Endometrium (tissue), 2 donors: ENCODE measurements at regions not wholly inside any gene's neighbourhood (a gene's known extent, or its start where the extent isn't known, plus 50 kb on each side); places are given as distances from the start of the nearest gene placed in this dataset.
A peak's percentile ranks its signal among the peaks of the same experiment; 100 is the strongest.
"Not testable (repeated sequence)": the region's sequence is repeated elsewhere in the genome, so short reads cannot be mapped to it uniquely, and the experiment has no call there.

Experiments
- FAIRE-seq: peaks from 2 replicates; lab custom pipeline; 2012; peaks lifted over from hg19 to GRCh38; lab: Jason Lieb, UNC
- donor health status: control.
- donor health status: control.

- no peak for FAIRE-seq
These were observed 86.4 kb upstream of the PRSS16 start for GRCh38 chr6:27161115-27161514.

GRCh38 chr6:27161603-27161945 is 85.9 kb upstream of the PRSS16 start:
- no peak for FAIRE-seq

- peak; percentile 83 for FAIRE-seq
These were observed 85.4 kb upstream of the PRSS16 start for GRCh38 chr6:27161946-27162603.

GRCh38 chr6:27163834-27164233 is 83.7 kb upstream of the PRSS16 start:
- no peak for FAIRE-seq

- FAIRE-seq, result no peak
These were observed 79.4 kb upstream of the PRSS16 start for GRCh38 chr6:27168108-27168507.

GRCh38 chr6:27168586-27169443 is 78.7 kb upstream of the PRSS16 start:
- no peak for FAIRE-seq

- FAIRE-seq, result not testable (repeated sequence)
These were observed 74.8 kb upstream of the PRSS16 start for GRCh38 chr6:27172524-27173231.

- FAIRE-seq, result not testable (repeated sequence)
These were observed 74.3 kb upstream of the PRSS16 start for GRCh38 chr6:27173232-27173601.

GRCh38 chr6:27174958-27175357 is 72.5 kb upstream of the PRSS16 start:
- no peak for FAIRE-seq

GRCh38 chr6:27176096-27176495 is 71.4 kb upstream of the PRSS16 start:
- no peak for FAIRE-seq

- peak; percentile 74 for FAIRE-seq
These were observed 70.7 kb upstream of the PRSS16 start for GRCh38 chr6:27176523-27177484.

- peak; percentile 96 for FAIRE-seq
These were observed 69.8 kb upstream of the PRSS16 start for GRCh38 chr6:27177485-27178406.

GRCh38 chr6:27178407-27178730 is 69.1 kb upstream of the PRSS16 start:
- FAIRE-seq, result no peak

GRCh38 chr6:27178860-27179259 is 68.6 kb upstream of the PRSS16 start:
- no peak for FAIRE-seq

- FAIRE-seq, result no peak
These were observed 64.3 kb upstream of the PRSS16 start for GRCh38 chr6:27183060-27183832.

- FAIRE-seq, result no peak
These were observed 60.1 kb upstream of the PRSS16 start for GRCh38 chr6:27187231-27188060.

GRCh38 chr6:27188061-27188884 is 59.2 kb upstream of the PRSS16 start:
- no peak for FAIRE-seq

- FAIRE-seq, result peak; percentile 84
These were observed 58.5 kb upstream of the PRSS16 start for GRCh38 chr6:27188885-27189418.
